HepG2 (cell line): ENCODE measurements at regions not wholly inside any gene's neighbourhood (a gene's known extent, or its start where the extent isn't known, plus 50 kb on each side); places are given as distances from the start of the nearest gene placed in this dataset.

ENCODE experiments used
- AKAP8 ChIP-seq: sonication (generic); formaldehyde crosslinking; IDR thresholded peaks from 2 replicates; pipeline ENCODE4 v1.5.1; 2020; ENCODE audit warnings: mild to moderate bottlenecking, missing genetic modification reagents
- BATF2 ChIP-seq: sonication (generic); formaldehyde crosslinking; IDR thresholded peaks from 2 replicates; pipeline ENCODE4 v1.8.0; 2022; ENCODE audit warnings: mild to moderate bottlenecking, missing genetic modification reagents, moderate library complexity
- CEBPB ChIP-seq: IDR thresholded peaks from 2 replicates; pipeline ENCODE4 v1.6.1; 2011; ENCODE audit warnings: low read depth, low read length, improper control_type of control experiment, borderline replicate concordance
- EP300 ChIP-seq, 3 experiments: sonication (generic) in 1 of 3; formaldehyde crosslinking in 1 of 3; IDR thresholded peaks; 2 replicates each; pipeline versions ENCODE4 v1.5.1 to v1.6.1; 2011 to 2020; ENCODE audit warnings: low read depth in 2 of 3, low read length in 2 of 3, borderline replicate concordance in 1 of 3, improper control_type of control experiment in 1 of 3, mild to moderate bottlenecking in 1 of 3, missing genetic modification reagents in 1 of 3, moderate library complexity in 1 of 3
- HNF4G ChIP-seq, 2 experiments: sonication (generic) in 1 of 2; formaldehyde crosslinking in 1 of 2; IDR thresholded peaks; 2 replicates each; pipeline versions ENCODE4 v1.4.0 to v1.6.1; 2011 to 2020; ENCODE audit warnings: borderline replicate concordance in 2 of 2, low read depth in 2 of 2, mild to moderate bottlenecking in 2 of 2, low read length in 1 of 2, missing genetic modification reagents in 1 of 2, moderate library complexity in 1 of 2
- KLF16 ChIP-seq, 2 experiments: sonication (generic) in 1 of 2; formaldehyde crosslinking in 1 of 2; IDR thresholded peaks; 2 replicates each; pipeline versions ENCODE4 v1.6.1 to v1.8.0; 2016 to 2023; ENCODE audit warnings: missing genetic modification reagents in 2 of 2, missing compliant biosample characterization in 1 of 2
- MXI1 ChIP-seq: IDR thresholded peaks from 3 replicates; pipeline ENCODE4 v1.6.1; 2012; ENCODE audit warnings: low read depth, low read length, inconsistent platforms, borderline replicate concordance
- MYNN ChIP-seq: sonication (generic); formaldehyde crosslinking; IDR thresholded peaks from 2 replicates; pipeline ENCODE4 v1.4.0; 2020; ENCODE audit warnings: mild to moderate bottlenecking, low read depth, missing genetic modification reagents
- PCBP1 ChIP-seq: fragments of 200-400 bp; formaldehyde crosslinking; IDR thresholded peaks from 2 replicates; pipeline ENCODE4 v1.6.1; 2017; ENCODE audit warnings: mild to moderate bottlenecking, low read depth, low read length, borderline replicate concordance
- SALL1 ChIP-seq: sonication (generic); formaldehyde crosslinking; IDR thresholded peaks from 2 replicates; pipeline ENCODE4 v1.8.0; 2022; ENCODE audit warnings: mild to moderate bottlenecking, missing genetic modification reagents
- SRSF9 ChIP-seq: fragments of 200-400 bp; formaldehyde crosslinking; IDR thresholded peaks from 2 replicates; pipeline ENCODE4 v1.6.1; 2018; ENCODE audit warnings: borderline replicate concordance, mild to moderate bottlenecking, low read depth, low read length; ENCODE audit not compliant: insufficient read depth, poor library complexity, severe bottlenecking
- TCF7 ChIP-seq: sonication (generic); IDR thresholded peaks from 2 replicates; pipeline ENCODE4 v1.6.1; 2016; ENCODE audit warnings: antibody characterized with exemption, low read depth
- THAP11 ChIP-seq: IDR thresholded peaks from 2 replicates; pipeline ENCODE4 v1.6.1; 2016; ENCODE audit warnings: missing biosample characterization, missing genetic modification reagents
- XBP1 ChIP-seq: sonication (generic); formaldehyde crosslinking; IDR thresholded peaks from 2 replicates; pipeline ENCODE4 v1.5.0; 2020; ENCODE audit warnings: missing genetic modification reagents
- ZBTB3 ChIP-seq: sonication (generic); formaldehyde crosslinking; IDR thresholded peaks from 2 replicates; pipeline ENCODE4 v1.4.0; 2020; ENCODE audit warnings: low read depth, mild to moderate bottlenecking, moderate library complexity, missing genetic modification reagents, borderline replicate concordance
- ZBTB37 ChIP-seq: sonication (generic); formaldehyde crosslinking; IDR thresholded peaks from 2 replicates; pipeline ENCODE4 v1.4.0; 2020; ENCODE audit warnings: mild to moderate bottlenecking, missing genetic modification reagents
- ZMYM4 ChIP-seq: sonication (generic); formaldehyde crosslinking; IDR thresholded peaks from 2 replicates; pipeline ENCODE4 v1.8.1; 2023; ENCODE audit warnings: mild to moderate bottlenecking, missing genetic modification reagents
- ZNF3 ChIP-seq: IDR thresholded peaks from 2 replicates; pipeline ENCODE4 v1.7.0; 2017; ENCODE audit warnings: inconsistent platforms
- ZNF543 ChIP-seq: sonication (generic); formaldehyde crosslinking; IDR thresholded peaks from 2 replicates; pipeline ENCODE4 v1.4.0; 2020; ENCODE audit warnings: mild to moderate bottlenecking, missing genetic modification reagents
- ZNF644 ChIP-seq: IDR thresholded peaks from 2 replicates; pipeline ENCODE4 v1.6.1; 2016; ENCODE audit warnings: low read depth
- TF ChIP-seq, protein P1 (sequence below): IDR thresholded peaks from 2 replicates; pipeline ENCODE4 v1.4.0; 2020; ENCODE audit warnings: mild to moderate bottlenecking, missing genetic modification reagents
- TF ChIP-seq, protein P2 (sequence below): sonication (generic); formaldehyde crosslinking; IDR thresholded peaks from 2 replicates; pipeline ENCODE4 v1.9.0; 2021; ENCODE audit warnings: missing genetic modification reagents, mild to moderate bottlenecking, borderline replicate concordance

DNA sequence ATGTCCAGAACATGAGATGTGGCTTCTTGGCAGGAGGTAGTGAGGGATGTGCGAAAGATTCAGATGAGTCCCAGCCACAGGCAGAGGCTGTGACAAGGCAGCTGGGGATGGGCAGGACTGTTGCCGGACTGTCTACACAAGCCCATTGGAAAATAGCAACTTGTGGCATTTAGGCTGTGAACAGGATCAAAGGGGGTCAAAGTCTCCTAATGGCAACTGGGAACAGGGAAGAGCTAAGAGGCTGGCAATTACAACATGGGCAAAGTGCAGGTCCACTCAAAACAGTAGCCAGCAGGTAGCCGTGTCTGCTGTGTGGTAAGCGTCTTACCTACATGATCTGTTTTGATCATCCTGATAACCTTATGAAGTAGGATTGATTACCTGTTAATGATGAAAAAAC lies 254.2 kb upstream of the ZNF32 start (continued):
- TF ChIP-seq SALL1 (CRISPR knock-in tag): peak; percentile 53; the same call in 1 of the 2 replicates
- peak; percentile 71 for TF ChIP-seq TCF7
- TF ChIP-seq, protein P1, sequence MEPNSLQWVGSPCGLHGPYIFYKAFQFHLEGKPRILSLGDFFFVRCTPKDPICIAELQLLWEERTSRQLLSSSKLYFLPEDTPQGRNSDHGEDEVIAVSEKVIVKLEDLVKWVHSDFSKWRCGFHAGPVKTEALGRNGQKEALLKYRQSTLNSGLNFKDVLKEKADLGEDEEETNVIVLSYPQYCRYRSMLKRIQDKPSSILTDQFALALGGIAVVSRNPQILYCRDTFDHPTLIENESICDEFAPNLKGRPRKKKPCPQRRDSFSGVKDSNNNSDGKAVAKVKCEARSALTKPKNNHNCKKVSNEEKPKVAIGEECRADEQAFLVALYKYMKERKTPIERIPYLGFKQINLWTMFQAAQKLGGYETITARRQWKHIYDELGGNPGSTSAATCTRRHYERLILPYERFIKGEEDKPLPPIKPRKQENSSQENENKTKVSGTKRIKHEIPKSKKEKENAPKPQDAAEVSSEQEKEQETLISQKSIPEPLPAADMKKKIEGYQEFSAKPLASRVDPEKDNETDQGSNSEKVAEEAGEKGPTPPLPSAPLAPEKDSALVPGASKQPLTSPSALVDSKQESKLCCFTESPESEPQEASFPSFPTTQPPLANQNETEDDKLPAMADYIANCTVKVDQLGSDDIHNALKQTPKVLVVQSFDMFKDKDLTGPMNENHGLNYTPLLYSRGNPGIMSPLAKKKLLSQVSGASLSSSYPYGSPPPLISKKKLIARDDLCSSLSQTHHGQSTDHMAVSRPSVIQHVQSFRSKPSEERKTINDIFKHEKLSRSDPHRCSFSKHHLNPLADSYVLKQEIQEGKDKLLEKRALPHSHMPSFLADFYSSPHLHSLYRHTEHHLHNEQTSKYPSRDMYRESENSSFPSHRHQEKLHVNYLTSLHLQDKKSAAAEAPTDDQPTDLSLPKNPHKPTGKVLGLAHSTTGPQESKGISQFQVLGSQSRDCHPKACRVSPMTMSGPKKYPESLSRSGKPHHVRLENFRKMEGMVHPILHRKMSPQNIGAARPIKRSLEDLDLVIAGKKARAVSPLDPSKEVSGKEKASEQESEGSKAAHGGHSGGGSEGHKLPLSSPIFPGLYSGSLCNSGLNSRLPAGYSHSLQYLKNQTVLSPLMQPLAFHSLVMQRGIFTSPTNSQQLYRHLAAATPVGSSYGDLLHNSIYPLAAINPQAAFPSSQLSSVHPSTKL: peak; percentile 84
- peak; percentile 77 for TF ChIP-seq HNF4G (IDR thresholded peaks at IDR 0.05; ENCODE audit: borderline replicate concordance, low read depth, low read length)
- peak; percentile 74; the same call in 1 of the 2 replicates for TF ChIP-seq HNF4G (CRISPR knock-in tag; IDR thresholded peaks at IDR 0.05; ENCODE audit: borderline replicate concordance, low read depth)
- no peak for TF ChIP-seq KLF16 (CRISPR knock-in tag; IDR thresholded peaks at IDR 0.05)
- no peak for TF ChIP-seq AKAP8 (CRISPR knock-in tag)
- no peak for TF ChIP-seq SRSF9
- no peak for TF ChIP-seq ZBTB37
- no peak for TF ChIP-seq MYNN (CRISPR knock-in tag)
- no peak for TF ChIP-seq BATF2 (CRISPR knock-in tag)
- no peak for TF ChIP-seq PCBP1
- peak; percentile 65 for TF ChIP-seq ZMYM4 (CRISPR knock-in tag)
- TF ChIP-seq ZNF644 (CRISPR knock-in tag): peak; percentile 98
- TF ChIP-seq ZNF543: no peak
- TF ChIP-seq XBP1 (CRISPR knock-in tag): no peak
- TF ChIP-seq MXI1: no peak
- TF ChIP-seq EP300 (IDR thresholded peaks at IDR 0.05; ENCODE audit: low read depth in 2 of 2, low read length in 2 of 2): peak in 1 of 2 experiments; percentile 38; a peak in 2 of 4 replicates
- no peak; the same call in 1 of the 2 replicates for TF ChIP-seq EP300 (CRISPR knock-in tag; IDR thresholded peaks at IDR 0.05; ENCODE audit: borderline replicate concordance)
- TF ChIP-seq CEBPB: peak; percentile 51; the same call in 1 of the 2 replicates
- TF ChIP-seq THAP11 (CRISPR knock-in tag): peak; percentile 28; the same call in 1 of the 2 replicates
- TF ChIP-seq, protein P2, sequence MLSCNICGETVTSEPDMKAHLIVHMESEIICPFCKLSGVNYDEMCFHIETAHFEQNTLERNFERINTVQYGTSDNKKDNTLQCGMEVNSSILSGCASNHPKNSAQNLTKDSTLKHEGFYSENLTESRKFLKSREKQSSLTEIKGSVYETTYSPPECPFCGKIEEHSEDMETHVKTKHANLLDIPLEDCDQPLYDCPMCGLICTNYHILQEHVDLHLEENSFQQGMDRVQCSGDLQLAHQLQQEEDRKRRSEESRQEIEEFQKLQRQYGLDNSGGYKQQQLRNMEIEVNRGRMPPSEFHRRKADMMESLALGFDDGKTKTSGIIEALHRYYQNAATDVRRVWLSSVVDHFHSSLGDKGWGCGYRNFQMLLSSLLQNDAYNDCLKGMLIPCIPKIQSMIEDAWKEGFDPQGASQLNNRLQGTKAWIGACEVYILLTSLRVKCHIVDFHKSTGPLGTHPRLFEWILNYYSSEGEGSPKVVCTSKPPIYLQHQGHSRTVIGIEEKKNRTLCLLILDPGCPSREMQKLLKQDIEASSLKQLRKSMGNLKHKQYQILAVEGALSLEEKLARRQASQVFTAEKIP: no peak
- TF ChIP-seq ZNF3: no peak
- TF ChIP-seq ZBTB3 (CRISPR knock-in tag): no peak
